Trophoblast cell (in vitro differentiated cells and primary cell): ENCODE measurements at regions not wholly inside any gene's neighbourhood (a gene's known extent, or its start where the extent isn't known, plus 50 kb on each side); places are given as distances from the start of the nearest gene placed in this dataset.

Experiments used
- DNase-seq, 2 donors: peaks; one replicate each; pipeline ENCODE4 v3.0.0-alpha.2; 2016
- H2AFZ ChIP-seq: 2 replicates; pipeline ENCODE4 v1.6.1; 2013; ENCODE audit warnings: low read length, moderate library complexity, mild to moderate bottlenecking; ENCODE audit not compliant: insufficient read depth, poor library complexity
- H2AK5ac ChIP-seq: 2 replicates; pipeline ENCODE4 v1.6.1; 2013; ENCODE audit warnings: mild to moderate bottlenecking, low read length
- H2BK120ac ChIP-seq: 2 replicates; pipeline ENCODE4 v1.6.1; 2013; ENCODE audit warnings: low read length, mild to moderate bottlenecking, moderate library complexity; ENCODE audit not compliant: insufficient read depth, poor library complexity
- H2BK12ac ChIP-seq: 2 replicates; pipeline ENCODE4 v1.6.1; 2013; ENCODE audit warnings: mild to moderate bottlenecking, low read length, moderate library complexity
- H2BK5ac ChIP-seq: 2 replicates; pipeline ENCODE4 v1.6.1; 2013; ENCODE audit warnings: low read length, low read depth, moderate library complexity, mild to moderate bottlenecking; ENCODE audit not compliant: poor library complexity
- H3K14ac ChIP-seq: 2 replicates; pipeline ENCODE4 v1.6.1; 2013; ENCODE audit warnings: mild to moderate bottlenecking, low read length
- H3K18ac ChIP-seq: 2 replicates; pipeline ENCODE4 v1.6.1; 2013; ENCODE audit warnings: mild to moderate bottlenecking, low read length
- H3K23ac ChIP-seq: 2 replicates; pipeline ENCODE4 v1.6.1; 2013; ENCODE audit warnings: low read length
- H3K27ac ChIP-seq: 2 replicates; pipeline ENCODE4 v1.5.1; 2013; ENCODE audit warnings: low read depth, mild to moderate bottlenecking, inconsistent platforms, low read length, moderate library complexity
- H3K27me3 ChIP-seq: 2 replicates; pipeline ENCODE4 v1.6.1; 2013; ENCODE audit warnings: inconsistent platforms, mild to moderate bottlenecking, low read length, moderate library complexity; ENCODE audit not compliant: insufficient read depth
- H3K36me3 ChIP-seq, 2 experiments: 1 replicate in 1 of 2; 2 replicates in 1 of 2; pipeline ENCODE4 v1.6.1; 2013; ENCODE audit warnings: low read length in 2 of 2, mild to moderate bottlenecking in 2 of 2, moderate library complexity in 1 of 2; ENCODE audit not compliant: insufficient read depth in 2 of 2, control insufficient read depth in 1 of 2
- H3K4ac ChIP-seq: 2 replicates; pipeline ENCODE4 v1.6.1; 2013; ENCODE audit warnings: low read depth, mild to moderate bottlenecking, low read length, moderate library complexity
- H3K4me1 ChIP-seq, 2 experiments: 1 replicate in 1 of 2; 2 replicates in 1 of 2; pipeline ENCODE4 v1.6.1; 2013; ENCODE audit warnings: low read length in 2 of 2, mild to moderate bottlenecking in 2 of 2, moderate library complexity in 1 of 2; ENCODE audit not compliant: insufficient read depth in 2 of 2, control insufficient read depth in 1 of 2
- H3K4me2 ChIP-seq: 2 replicates; pipeline ENCODE4 v1.6.1; 2013; ENCODE audit warnings: inconsistent platforms, mild to moderate bottlenecking, low read length, moderate library complexity
- H3K4me3 ChIP-seq: 2 replicates; pipeline ENCODE4 v1.5.1; 2013; ENCODE audit warnings: mild to moderate bottlenecking, low read depth, low read length, inconsistent platforms
- H3K79me1 ChIP-seq: one replicate; pipeline ENCODE4 v1.6.1; 2013; ENCODE audit warnings: low read length
- H3K79me2 ChIP-seq: 2 replicates; pipeline ENCODE4 v1.6.1; 2013; ENCODE audit warnings: low read length, mild to moderate bottlenecking; ENCODE audit not compliant: control insufficient read depth, insufficient read depth, poor library complexity
- H3K9ac ChIP-seq: 2 replicates; pipeline ENCODE4 v1.6.1; 2013; ENCODE audit warnings: mild to moderate bottlenecking, low read length
- H3K9me3 ChIP-seq: 2 replicates; pipeline ENCODE4 v1.6.1; 2013; ENCODE audit warnings: low read depth, mild to moderate bottlenecking, control low read depth, inconsistent platforms, low read length; ENCODE audit not compliant: insufficient read depth
- H4K12ac ChIP-seq: 2 replicates; pipeline ENCODE4 v1.6.1; 2013; ENCODE audit warnings: low read depth, mild to moderate bottlenecking, low read length, moderate library complexity
- H4K8ac ChIP-seq: 2 replicates; pipeline ENCODE4 v1.6.1; 2013; ENCODE audit warnings: low read depth, mild to moderate bottlenecking, low read length, moderate library complexity
- H4K91ac ChIP-seq: one replicate; pipeline ENCODE4 v1.6.1; 2013; ENCODE audit warnings: low read depth, mild to moderate bottlenecking, low read length, moderate library complexity
- whole genome bisulfite sequencing: extraction: QIAGEN DNeasy Blood & Tissue Kit; methylation state at CpG from one replicate; pipeline ENCODE4 v1.1.7; 2013; ENCODE audit warnings: missing lambda C conversion rate; ENCODE audit not compliant: insufficient read length, insufficient coverage; ENCODE audit errors: extremely low coverage; 5-methylcytosine and 5-hydroxymethylcytosine counted together

DNA sequence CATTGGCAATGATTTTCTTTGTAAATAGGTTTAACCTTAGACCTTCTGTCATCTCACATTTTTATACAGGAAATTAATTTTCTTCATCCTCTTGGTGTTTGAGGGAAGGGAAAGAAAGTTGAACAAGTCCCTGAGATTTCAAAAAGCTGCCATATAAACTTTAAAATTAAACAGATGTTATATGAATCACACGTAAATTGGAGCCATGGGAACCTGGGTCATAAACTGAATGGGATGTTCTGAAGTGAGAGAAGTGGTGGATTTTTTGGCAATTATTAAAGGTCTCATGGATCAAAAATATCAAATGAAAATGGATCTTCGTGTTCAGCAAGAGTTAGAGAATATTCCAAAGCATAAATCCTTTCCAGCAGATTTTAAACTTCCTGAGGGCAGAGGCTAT is 242.2 kb downstream of the DMRT2 start:
- Histone ChIP-seq H3K9ac (no peak overlapping the region), H3K4me2 (no peak overlapping the region), H4K12ac (no peak overlapping the region), H3K18ac (no peak overlapping the region), H3K36me3 (no peaks in the 10 kb centered on the region), H3K4me1 (no peaks in the 10 kb centered on the region), H3K14ac (no peak overlapping the region), H3K23ac (no peak overlapping the region), H2BK12ac (no peak overlapping the region), H3K9me3 (peaks cover 1% of the 10 kb centered on the region), H3K4ac (no peak overlapping the region), H3K27ac (no peak overlapping the region), H2AFZ (no peak overlapping the region), H4K8ac (no peak overlapping the region), H2BK120ac (no peak overlapping the region), H3K79me1 (no peaks in the 10 kb centered on the region), H4K91ac (no peak overlapping the region), H2AK5ac (no peak overlapping the region), H3K79me2 (no peaks in the 10 kb centered on the region), H3K4me3 (no peak overlapping the region), H2BK5ac (no peak overlapping the region), H3K27me3 (peaks cover 2% of the 10 kb centered on the region)
- no peak for DNase-seq
- no CpG with 5 or more reads among the region's 2 CpGs for WGBS

DNA sequence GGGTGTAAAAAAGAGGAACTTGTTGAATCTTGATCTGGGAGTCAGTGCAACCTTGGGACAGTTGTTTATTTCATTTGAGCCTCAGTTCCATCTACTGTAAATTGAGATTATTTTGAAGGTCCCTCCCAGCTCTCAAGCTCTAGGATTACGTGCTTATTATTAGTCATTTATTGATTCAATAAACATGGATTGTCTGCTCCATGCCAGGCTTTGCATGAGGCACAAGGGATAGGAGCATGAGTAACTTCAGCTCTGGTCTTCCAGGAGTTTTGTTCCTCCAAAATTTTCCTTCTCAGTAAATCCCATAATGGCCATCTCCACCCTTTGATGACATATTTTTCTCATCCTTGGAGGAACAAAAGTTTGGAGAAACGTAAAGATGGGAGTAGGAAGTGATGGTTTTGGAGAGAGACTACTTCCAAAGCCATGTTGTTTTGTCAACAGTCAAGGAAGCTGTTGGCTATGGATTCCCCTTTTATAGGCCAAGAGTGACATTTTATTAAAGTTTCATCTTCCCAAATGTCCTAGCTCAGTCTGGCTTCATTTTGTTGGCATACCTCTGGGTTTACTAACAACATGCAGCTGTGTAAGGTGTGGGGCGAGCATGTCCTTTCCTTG is 244.6 kb downstream of the DMRT2 start:
- no peak overlapping the region for H4K8ac ChIP-seq
- H3K79me1 ChIP-seq, result no peaks in the 10 kb centered on the region
- no peak overlapping the region for H3K27ac ChIP-seq
- no peaks in the 10 kb centered on the region for H3K36me3 ChIP-seq
- no peaks in the 10 kb centered on the region for H3K79me2 ChIP-seq
- no peak for DNase-seq
- peaks cover 1% of the 10 kb centered on the region for H3K9me3 ChIP-seq
- no peak overlapping the region for H2AK5ac ChIP-seq
- no peak overlapping the region for H4K12ac ChIP-seq
- no peak overlapping the region for H3K18ac ChIP-seq
- no peak overlapping the region for H3K9ac ChIP-seq
- no peak overlapping the region for H2AFZ ChIP-seq
- no peak overlapping the region for H3K4me2 ChIP-seq
- no peak overlapping the region for H3K14ac ChIP-seq
- H3K27me3 ChIP-seq, result peaks cover 2% of the 10 kb centered on the region
- WGBS, result no CpG with 5 or more reads among the region's 3 CpGs
- H3K23ac ChIP-seq, result no peak overlapping the region
- H3K4me3 ChIP-seq, result no peak overlapping the region
- no peak overlapping the region for H4K91ac ChIP-seq
- H2BK12ac ChIP-seq, result no peak overlapping the region
- H3K4me1 ChIP-seq, result no peaks in the 10 kb centered on the region
- no peak overlapping the region for H2BK120ac ChIP-seq
- no peak overlapping the region for H3K4ac ChIP-seq
- no peak overlapping the region for H2BK5ac ChIP-seq

DNA sequence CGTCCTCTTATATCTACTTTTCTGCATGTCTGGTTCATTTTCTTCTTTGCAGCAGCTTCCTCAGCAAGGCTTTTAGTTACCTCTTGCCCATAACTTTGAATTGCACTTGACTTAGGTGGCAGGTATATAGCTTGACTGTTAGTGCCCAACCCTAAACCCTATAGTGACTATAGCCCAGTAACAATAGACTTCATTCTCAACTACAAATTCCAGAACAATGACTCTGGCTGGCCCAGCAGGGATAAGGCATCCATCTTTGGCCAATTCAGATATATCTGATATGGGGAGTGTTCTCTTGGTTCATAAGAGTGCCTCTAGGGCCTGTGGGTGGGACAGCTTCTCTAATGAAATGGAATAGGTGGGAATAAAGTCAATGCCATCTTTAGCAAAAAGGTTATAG is 246.2 kb downstream of the DMRT2 start:
- H4K91ac ChIP-seq, result no peak overlapping the region
- no peak overlapping the region for H3K9ac ChIP-seq
- H3K27ac ChIP-seq, result no peak overlapping the region
- no peak overlapping the region for H4K8ac ChIP-seq
- no peak overlapping the region for H4K12ac ChIP-seq
- peaks cover 2% of the 10 kb centered on the region for H3K27me3 ChIP-seq
- H3K36me3 ChIP-seq, result no peaks in the 10 kb centered on the region
- H3K18ac ChIP-seq, result no peak overlapping the region
- WGBS, result no CpG with 5 or more reads among the region's 1 CpG
- no peak for DNase-seq
- H2BK120ac ChIP-seq, result no peak overlapping the region
- no peak overlapping the region for H3K23ac ChIP-seq
- no peak overlapping the region for H3K14ac ChIP-seq
- no peak overlapping the region for H3K4me3 ChIP-seq
- H2AFZ ChIP-seq, result no peak overlapping the region
- H2BK5ac ChIP-seq, result no peak overlapping the region
- no peak overlapping the region for H2AK5ac ChIP-seq
- no peak overlapping the region for H3K4ac ChIP-seq
- H3K4me1 ChIP-seq, result no peaks in the 10 kb centered on the region
- H2BK12ac ChIP-seq, result no peak overlapping the region
- H3K79me1 ChIP-seq, result no peaks in the 10 kb centered on the region
- peaks cover 1% of the 10 kb centered on the region for H3K9me3 ChIP-seq
- H3K4me2 ChIP-seq, result no peak overlapping the region
- H3K79me2 ChIP-seq, result no peaks in the 10 kb centered on the region

DNA sequence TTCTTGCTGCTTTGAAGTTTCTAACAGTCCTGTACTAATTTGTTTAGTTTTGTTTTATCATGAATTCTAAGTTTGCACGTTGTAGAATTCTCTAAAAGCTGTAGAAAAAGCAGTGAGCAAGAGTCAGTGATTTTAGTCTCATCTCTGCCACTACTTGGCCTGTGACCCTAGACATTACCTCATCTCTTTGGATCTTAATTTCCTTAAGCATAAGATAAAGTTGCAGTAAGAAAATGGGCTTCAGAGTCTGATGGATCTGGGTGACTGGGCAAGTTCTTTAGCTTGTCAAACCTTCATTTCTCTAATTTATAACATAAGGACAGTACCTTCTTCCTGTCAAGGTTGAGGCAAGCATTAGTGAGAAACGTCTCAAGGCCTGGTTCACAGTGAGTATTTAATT is 247.9 kb downstream of the DMRT2 start:
- Histone ChIP-seq H2BK5ac (no peak overlapping the region), H3K9ac (no peak overlapping the region), H3K4me2 (no peak overlapping the region)

More for the DNA sequence above, 247.9 kb downstream of the DMRT2 start:
- WGBS, result no CpG with 5 or more reads among the region's 2 CpGs
- no peak for DNase-seq
- no peak overlapping the region for H3K18ac ChIP-seq
- H2BK12ac ChIP-seq, result no peak overlapping the region
- H3K36me3 ChIP-seq, result no peaks in the 10 kb centered on the region
- H3K79me1 ChIP-seq, result no peaks in the 10 kb centered on the region
- peaks cover under 1% of the 10 kb centered on the region for H3K27me3 ChIP-seq
- no peak overlapping the region for H3K4ac ChIP-seq
- no peak overlapping the region for H2AFZ ChIP-seq
- H4K8ac ChIP-seq, result no peak overlapping the region
- no peak overlapping the region for H4K91ac ChIP-seq
- H3K4me3 ChIP-seq, result no peak overlapping the region
- no peaks in the 10 kb centered on the region for H3K4me1 ChIP-seq
- no peak overlapping the region for H3K27ac ChIP-seq
- H3K14ac ChIP-seq, result no peak overlapping the region
- no peak overlapping the region for H4K12ac ChIP-seq
- H2AK5ac ChIP-seq, result no peak overlapping the region
- no peaks in the 10 kb centered on the region for H3K79me2 ChIP-seq
- no peaks in the 10 kb centered on the region for H3K9me3 ChIP-seq
- no peak overlapping the region for H2BK120ac ChIP-seq
- no peak overlapping the region for H3K23ac ChIP-seq
